CD14-positive monocyte (primary cell): ENCODE measurements at regions not wholly inside any gene's neighbourhood (a gene's known extent, or its start where the extent isn't known, plus 50 kb on each side); places are given as distances from the start of the nearest gene placed in this dataset.

Source experiments
- DNase-seq, 3 donors: peaks; one replicate each; pipeline ENCODE4 v3.0.0-alpha.2; 2011 to 2022
- H2AFZ ChIP-seq: 2 replicates; pipeline ENCODE4 v1.6.0; 2012; ENCODE audit warnings: mild to moderate bottlenecking, low read depth, low read length, inconsistent platforms; ENCODE audit not compliant: insufficient read depth, poor library complexity, severe bottlenecking
- H3K27ac ChIP-seq, 2 donors: 1 replicate in 1 of 2; 2 replicates in 1 of 2; pipeline ENCODE4 v1.5.1; 2012 to 2013; ENCODE audit warnings: low read length in 2 of 2, control low read depth in 1 of 2, inconsistent platforms in 1 of 2, low read depth in 1 of 2, mild to moderate bottlenecking in 1 of 2
- H3K27me3 ChIP-seq, 2 donors: one replicate each; pipeline versions ENCODE4 v1.6.0 to v1.6.1; 2011 to 2013; ENCODE audit warnings: low read length in 2 of 2; ENCODE audit not compliant: control insufficient read depth in 2 of 2, insufficient read depth in 2 of 2
- H3K36me3 ChIP-seq, 2 donors: replicated peaks in 1 of 2; 1 replicate in 1 of 2; 2 replicates in 1 of 2; pipeline versions ENCODE4 v1.5.1 to v1.6.1; 2012 to 2013; ENCODE audit warnings: low read length in 2 of 2, control low read depth in 1 of 2, inconsistent platforms in 1 of 2, mild to moderate bottlenecking in 1 of 2; ENCODE audit not compliant: insufficient read depth in 2 of 2, control insufficient read depth in 1 of 2
- H3K4me1 ChIP-seq, 2 donors: 1 replicate in 1 of 2; 2 replicates in 1 of 2; pipeline versions ENCODE4 v1.5.1 to v1.6.1; 2012 to 2013; ENCODE audit warnings: low read length in 2 of 2, control low read depth in 1 of 2, inconsistent platforms in 1 of 2, mild to moderate bottlenecking in 1 of 2, moderate library complexity in 1 of 2; ENCODE audit not compliant: insufficient read depth in 2 of 2, control insufficient read depth in 1 of 2
- H3K4me2 ChIP-seq: replicated peaks from 2 replicates; pipeline ENCODE3; 2012; ENCODE audit warnings: low read length, moderate library complexity, mild to moderate bottlenecking; ENCODE audit not compliant: poor library complexity, severe bottlenecking; ENCODE audit errors: extremely low read depth
- H3K4me3 ChIP-seq, 3 experiments: fragments of 200-600 bp in 1 of 3; sonication (generic) in 1 of 3; replicated peaks in 1 of 3; 1 replicate in 2 of 3; 2 replicates in 1 of 3; pipeline ENCODE4 v1.5.1; 2011 to 2013; ENCODE audit warnings: low read length in 3 of 3, mild to moderate bottlenecking in 3 of 3, control low read depth in 2 of 3, low read depth in 2 of 3, inconsistent platforms in 1 of 3, moderate library complexity in 1 of 3
- H3K79me2 ChIP-seq: 2 replicates; pipeline ENCODE4 v1.6.0; 2012; ENCODE audit warnings: mild to moderate bottlenecking, control low read depth, inconsistent platforms, low read length, moderate library complexity; ENCODE audit not compliant: insufficient read depth
- H3K9ac ChIP-seq: 2 replicates; pipeline ENCODE4 v1.6.0; 2017; ENCODE audit warnings: low read length, mild to moderate bottlenecking; ENCODE audit not compliant: insufficient read depth, poor library complexity, severe bottlenecking
- H3K9me3 ChIP-seq, 2 donors: replicated peaks in 1 of 2; 1 replicate in 1 of 2; 2 replicates in 1 of 2; pipeline versions ENCODE4 v1.5.1 to v1.6.1; 2012 to 2013; ENCODE audit warnings: low read length in 2 of 2, control low read depth in 1 of 2; ENCODE audit not compliant: control insufficient read depth in 1 of 2, insufficient read depth in 1 of 2
- H4K20me1 ChIP-seq: 2 replicates; pipeline ENCODE4 v1.6.0; 2012; ENCODE audit warnings: mild to moderate bottlenecking, low read length, control low read depth, moderate library complexity; ENCODE audit not compliant: insufficient read depth
- H3K27ac Mint-ChIP-seq, 7 donors: one replicate each; pipeline ENCODE4 v1.8.0; 2020; ENCODE audit warnings: mild to moderate bottlenecking in 7 of 7, mixed read lengths in 7 of 7, moderate library complexity in 6 of 7, inconsistent platforms in 2 of 7
- H3K27me3 Mint-ChIP-seq, 3 donors: one replicate each; pipeline ENCODE4 v1.8.0; 2021 to 2022; ENCODE audit warnings: low read depth in 3 of 3, mild to moderate bottlenecking in 3 of 3, mixed read lengths in 3 of 3, moderate library complexity in 3 of 3, inconsistent platforms in 1 of 3
- H3K36me3 Mint-ChIP-seq, 2 donors: one replicate each; pipeline ENCODE4 v1.8.0; 2020; ENCODE audit warnings: mixed read lengths in 2 of 2, inconsistent platforms in 1 of 2, mild to moderate bottlenecking in 1 of 2
- H3K4me1 Mint-ChIP-seq: one replicate; pipeline ENCODE4 v1.8.0; 2020; ENCODE audit warnings: mild to moderate bottlenecking, mixed read lengths
- H3K4me3 Mint-ChIP-seq, 2 donors: one replicate each; pipeline ENCODE4 v1.8.0; 2020; ENCODE audit warnings: mild to moderate bottlenecking in 2 of 2, mixed read lengths in 2 of 2, moderate library complexity in 1 of 2
- H3K9me3 Mint-ChIP-seq, 7 donors: one replicate each; pipeline ENCODE4 v1.8.0; 2020 to 2022; ENCODE audit warnings: mixed read lengths in 7 of 7, mild to moderate bottlenecking in 6 of 7, moderate library complexity in 6 of 7, inconsistent platforms in 2 of 7
- WGBS: methylation state at CpG from one replicate; pipeline ENCODE4 v1.1.5; 2013; ENCODE audit warnings: missing lambda C conversion rate; ENCODE audit not compliant: insufficient coverage; 5-methylcytosine and 5-hydroxymethylcytosine counted together
- intact Hi-C, 2 donors: fragments of 100-400 bp; cut with micrococcal nuclease; formaldehyde crosslinking; loops; one replicate each; pipeline versions ENCODE4 v1.15.0 to v1.15.1; 2023
- TF ChIP-seq, protein P1 (sequence below): fragments of 200-600 bp; IDR thresholded peaks from one replicate; pipeline ENCODE4 v1.8.0; 2022; ENCODE audit warnings: antibody characterized with exemption, mild to moderate bottlenecking

DNA sequence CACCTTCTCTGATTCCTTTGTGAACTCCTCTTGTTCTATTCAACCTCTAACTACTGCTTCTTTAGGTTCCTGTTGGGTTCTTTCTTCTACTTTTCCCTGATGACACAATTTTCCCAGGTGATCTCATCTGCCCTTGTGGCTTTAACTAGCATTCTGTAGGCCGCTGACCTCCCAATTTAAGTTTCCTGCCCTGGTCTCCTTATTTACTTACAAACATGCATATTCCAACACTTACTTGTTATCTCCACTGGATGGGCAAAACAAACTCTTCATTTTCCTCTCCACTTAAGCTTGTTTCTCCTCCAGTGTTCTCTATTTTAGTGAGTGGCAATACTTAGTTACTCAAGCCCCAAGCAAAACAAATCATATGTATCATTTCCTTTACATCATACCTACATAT, 734.5 kb downstream of the METTL15 start:
- 50% methylated on average over 1 of the region's 1 CpG for WGBS
- intact Hi-C loops: no loop called here

DNA sequence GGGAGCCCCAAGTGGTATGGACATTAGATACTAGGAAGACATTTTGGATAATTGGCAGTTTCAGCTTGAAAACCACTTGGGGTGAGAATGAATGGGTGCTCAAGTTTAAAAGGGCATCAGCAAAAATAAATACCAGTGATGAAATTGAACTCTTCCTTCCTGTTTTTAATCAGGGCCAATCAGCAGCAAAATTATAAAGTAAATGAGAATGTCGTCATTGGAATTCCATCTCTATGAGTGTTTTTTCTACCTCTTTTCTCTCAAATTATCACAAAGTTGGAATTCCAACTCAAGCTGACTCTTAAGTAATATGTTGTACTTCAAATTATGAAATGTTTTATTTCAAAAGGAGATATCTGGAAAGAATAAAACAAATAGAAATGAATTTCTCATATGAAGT, 730.6 kb downstream of the METTL15 start:
- Histone ChIP-seq H3K36me3 (no peaks in the 10 kb centered on the region), H3K9me3 (peaks cover 0 to under 1% of the 10 kb centered on the region in 2 donors), H3K27ac (no peak overlapping the region), H3K4me2 (no peak overlapping the region), H3K4me1 (no peaks in the 10 kb centered on the region), H3K9ac (no peak overlapping the region), H3K79me2 (no peaks in the 10 kb centered on the region), H2AFZ (no peak overlapping the region), H4K20me1 (no peaks in the 10 kb centered on the region), H3K27me3 (no peaks in the 10 kb centered on the region), H3K4me3 (no peak overlapping the region)
- H3K9me3 Mint-ChIP-seq: peaks cover 0 to 8% (median 1%) of the 10 kb centered on the region in 7 donors
- no peaks in the 10 kb centered on the region for H3K4me1 Mint-ChIP-seq
- no CpG with 5 or more reads among the region's 1 CpG for WGBS
- intact Hi-C loops: no loop called here
- no peaks in the 10 kb centered on the region for H3K36me3 Mint-ChIP-seq
- DNase-seq: no peak
- H3K27ac Mint-ChIP-seq: no peak overlapping the region
- TF ChIP-seq, protein P1, sequence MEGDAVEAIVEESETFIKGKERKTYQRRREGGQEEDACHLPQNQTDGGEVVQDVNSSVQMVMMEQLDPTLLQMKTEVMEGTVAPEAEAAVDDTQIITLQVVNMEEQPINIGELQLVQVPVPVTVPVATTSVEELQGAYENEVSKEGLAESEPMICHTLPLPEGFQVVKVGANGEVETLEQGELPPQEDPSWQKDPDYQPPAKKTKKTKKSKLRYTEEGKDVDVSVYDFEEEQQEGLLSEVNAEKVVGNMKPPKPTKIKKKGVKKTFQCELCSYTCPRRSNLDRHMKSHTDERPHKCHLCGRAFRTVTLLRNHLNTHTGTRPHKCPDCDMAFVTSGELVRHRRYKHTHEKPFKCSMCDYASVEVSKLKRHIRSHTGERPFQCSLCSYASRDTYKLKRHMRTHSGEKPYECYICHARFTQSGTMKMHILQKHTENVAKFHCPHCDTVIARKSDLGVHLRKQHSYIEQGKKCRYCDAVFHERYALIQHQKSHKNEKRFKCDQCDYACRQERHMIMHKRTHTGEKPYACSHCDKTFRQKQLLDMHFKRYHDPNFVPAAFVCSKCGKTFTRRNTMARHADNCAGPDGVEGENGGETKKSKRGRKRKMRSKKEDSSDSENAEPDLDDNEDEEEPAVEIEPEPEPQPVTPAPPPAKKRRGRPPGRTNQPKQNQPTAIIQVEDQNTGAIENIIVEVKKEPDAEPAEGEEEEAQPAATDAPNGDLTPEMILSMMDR: no peak
- no peak overlapping the region for H3K4me3 Mint-ChIP-seq
- peaks cover 0 to 3% (median 0%) of the 10 kb centered on the region in 3 donors for H3K27me3 Mint-ChIP-seq

More for the DNA sequence above, 734.5 kb downstream of the METTL15 start:
- DNase-seq: no peak
- H3K79me2 ChIP-seq: no peaks in the 10 kb centered on the region
- no peaks in the 10 kb centered on the region for H3K27me3 ChIP-seq
- Mint-ChIP-seq H3K27ac (no peak overlapping the region), H3K27me3 (peaks cover 0 to 3% (median 0%) of the 10 kb centered on the region in 3 donors), H3K4me1 (no peaks in the 10 kb centered on the region), H3K9me3 (peaks cover under 1 to 8% (median 2%) of the 10 kb centered on the region in 7 donors), H3K4me3 (no peak overlapping the region), H3K36me3 (no peaks in the 10 kb centered on the region)
- H3K9me3 ChIP-seq: peaks cover 0 to 5% of the 10 kb centered on the region in 2 donors
- no peak overlapping the region for H3K4me3 ChIP-seq
- no peak overlapping the region for H2AFZ ChIP-seq
- H3K27ac ChIP-seq: no peak overlapping the region
- no peaks in the 10 kb centered on the region for H3K4me1 ChIP-seq
- TF ChIP-seq, protein P1: no peak
- no peak overlapping the region for H3K4me2 ChIP-seq
- no peaks in the 10 kb centered on the region for H4K20me1 ChIP-seq
- no peak overlapping the region for H3K9ac ChIP-seq
- H3K36me3 ChIP-seq: no peaks in the 10 kb centered on the region
